ENCODE measurements at regions not wholly inside any gene's neighbourhood (a gene's known extent, or its start where the extent isn't known, plus 50 kb on each side); places are given as distances from the start of the nearest gene placed in this dataset.

DNA sequence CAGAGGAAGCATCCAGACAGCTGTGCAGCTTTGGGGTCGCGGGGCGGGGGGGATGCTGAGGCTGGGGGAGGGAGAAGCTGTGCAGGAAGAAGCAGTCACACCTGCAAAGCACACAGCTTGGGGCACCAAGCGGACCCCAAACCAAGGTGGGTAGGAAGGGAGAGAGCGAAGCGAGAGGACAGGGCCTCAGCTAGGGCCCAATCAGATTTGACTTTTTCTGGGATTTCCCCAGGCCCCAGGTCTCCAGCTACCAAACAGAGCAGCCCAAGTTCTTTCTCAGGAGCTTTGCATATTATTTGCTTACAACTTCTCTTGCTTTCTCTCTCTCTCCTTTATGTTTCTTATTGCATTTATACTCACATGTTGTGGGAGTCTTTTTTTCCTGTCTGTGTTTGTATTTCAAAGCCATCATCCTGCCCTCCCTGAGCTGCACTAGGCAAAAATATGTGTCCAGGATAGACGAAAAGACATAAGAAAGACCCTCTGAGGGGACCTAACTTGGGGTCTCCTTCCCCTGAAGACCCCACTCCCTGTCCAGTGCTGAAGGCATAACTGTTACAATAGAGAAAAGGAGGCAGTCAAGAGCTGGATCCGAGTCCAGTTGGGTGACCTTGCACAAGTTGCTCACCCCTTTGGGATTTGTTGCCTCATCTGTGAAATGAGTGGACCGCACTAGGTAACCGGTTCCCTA lies 50.6 kb upstream of the SMNDC1 start:
- DNase-seq (ENCODE audit: low read depth): no peak

DNA sequence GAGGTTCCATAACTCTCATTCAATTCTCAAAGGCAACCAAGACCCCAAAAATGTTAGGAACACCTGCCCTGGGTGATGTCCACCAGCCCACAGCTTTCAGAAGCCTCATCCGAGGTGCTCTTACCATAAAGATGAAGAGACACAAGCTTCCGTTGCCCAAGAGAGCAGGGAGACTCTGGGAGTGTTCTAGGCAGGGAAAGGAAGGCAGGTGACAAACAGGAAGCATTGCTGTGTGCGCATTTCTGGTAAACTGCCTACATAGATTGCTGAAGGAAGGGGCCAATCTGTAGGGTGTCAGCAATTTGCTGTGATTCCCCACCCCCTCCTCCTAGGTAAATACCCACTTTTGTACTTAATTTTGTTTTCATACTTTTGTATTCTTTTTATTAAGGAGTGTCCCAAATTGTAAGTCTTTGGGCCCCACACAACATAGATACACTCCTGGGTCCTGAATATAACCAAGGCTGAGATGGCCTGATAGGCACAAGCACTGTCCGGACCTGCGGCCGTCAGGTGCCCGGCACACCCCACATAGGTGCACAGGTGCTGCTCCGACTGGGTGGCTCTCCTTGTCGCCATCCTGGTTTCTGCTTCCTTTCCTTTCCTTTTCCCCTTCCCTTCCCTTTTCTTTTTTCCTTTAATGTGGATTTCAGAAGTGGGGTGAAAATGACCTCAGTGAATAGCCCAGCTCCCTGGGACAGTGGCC lies 51.4 kb upstream of the SMNDC1 start:
- no peak for DNase-seq (ENCODE audit: low read depth)

DNA sequence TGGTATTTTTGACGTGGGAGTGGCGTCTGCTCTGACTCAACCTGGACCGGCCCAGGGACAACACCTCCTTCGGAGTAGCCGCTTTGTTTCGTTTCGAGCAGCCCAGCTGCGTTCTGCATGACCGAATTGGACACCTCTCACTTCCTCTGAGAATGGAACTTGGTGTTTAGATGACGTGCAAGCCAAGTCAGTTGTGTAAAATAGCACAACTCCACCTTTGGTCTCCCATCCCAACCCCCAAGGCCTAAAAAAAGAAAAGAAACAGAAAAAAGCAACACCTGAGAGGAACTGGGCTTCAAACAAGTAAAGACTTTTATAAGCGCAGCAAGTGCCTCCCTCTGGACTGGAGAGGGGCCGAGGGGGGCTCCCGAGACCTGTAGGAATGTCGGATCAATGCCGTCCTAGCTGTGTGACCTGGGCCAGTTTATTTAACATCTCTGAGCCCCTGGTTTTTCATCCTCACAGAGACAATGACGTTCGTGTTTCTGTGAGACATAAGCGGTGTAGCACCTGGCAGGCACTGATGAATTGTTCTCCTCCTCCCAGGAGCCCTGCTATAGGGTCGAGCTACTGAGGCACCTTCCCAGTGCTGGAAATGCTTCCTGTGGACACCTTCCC lies 52.0 kb upstream of the SMNDC1 start:
- peak; percentile 71 for DNase-seq (ENCODE audit: low read depth)

DNA sequence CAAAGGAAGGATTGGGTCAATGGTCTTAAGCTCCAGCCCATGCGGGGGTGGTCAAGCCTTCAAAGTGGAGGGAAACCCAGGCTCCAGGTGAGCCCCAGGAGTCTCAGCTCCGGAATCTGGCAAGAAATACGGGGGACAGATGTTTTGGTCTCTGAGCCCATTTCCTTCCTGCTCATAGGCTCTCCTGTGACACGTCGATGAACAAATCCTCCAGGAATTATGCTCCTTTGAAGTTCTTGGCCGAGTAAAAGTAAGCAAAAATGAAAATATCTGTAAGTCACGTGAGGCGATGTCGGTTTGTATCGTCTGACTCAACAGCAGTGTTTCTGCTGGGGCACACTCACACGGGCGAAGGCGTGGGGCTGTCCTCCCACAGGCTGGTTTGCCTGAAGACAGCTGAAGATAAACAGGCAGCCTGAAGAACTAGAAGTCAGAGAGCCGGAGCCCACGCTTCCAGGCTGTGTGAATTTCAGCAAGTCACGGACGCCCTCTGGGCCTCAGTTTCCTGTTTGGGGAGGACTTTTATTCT lies 52.6 kb upstream of the SMNDC1 start:
- DNase-seq (ENCODE audit: low read depth): peak; percentile 91

DNA sequence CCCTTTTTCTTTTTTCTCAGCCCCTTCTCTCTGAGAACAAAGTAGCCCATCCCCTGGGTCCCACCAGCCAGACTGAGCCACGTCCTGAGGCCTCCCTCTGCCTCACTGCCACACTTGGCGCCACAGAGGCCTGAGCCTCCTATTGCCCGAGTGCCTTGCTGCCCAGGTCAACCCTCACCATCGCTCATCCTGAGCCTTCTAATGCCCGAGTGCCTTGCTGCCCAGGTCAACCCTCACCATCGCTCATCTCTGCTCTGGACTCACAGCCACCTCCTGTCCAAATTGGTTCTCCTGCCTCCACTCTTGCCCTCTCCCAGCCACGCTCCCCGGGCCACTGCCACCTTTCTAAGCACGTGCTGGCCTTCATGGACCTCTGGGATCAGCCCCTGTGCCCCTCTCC lies 53.2 kb upstream of the SMNDC1 start:
- DNase-seq (ENCODE audit: low read depth): no peak

DNA sequence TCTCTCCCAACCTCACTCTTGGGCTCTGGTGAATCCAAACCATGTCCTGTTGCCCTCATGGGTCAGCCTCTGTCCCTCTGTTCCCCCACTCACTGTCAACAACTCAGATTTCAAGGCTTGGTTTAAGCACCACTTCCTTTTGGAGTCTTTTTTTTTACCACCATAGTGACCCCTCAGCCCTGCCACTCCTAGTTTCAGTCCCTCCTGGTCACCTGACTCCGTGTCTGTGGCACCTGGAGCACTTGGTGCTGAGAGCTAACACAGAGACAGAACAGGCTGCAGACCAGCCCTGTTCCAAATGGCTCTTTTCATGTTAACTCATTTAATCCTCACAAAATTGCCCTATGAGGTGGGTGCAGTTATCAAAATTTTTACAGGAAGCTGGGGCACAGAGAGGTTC lies 53.6 kb upstream of the SMNDC1 start:
- DNase-seq (ENCODE audit: low read depth): no peak

DNA sequence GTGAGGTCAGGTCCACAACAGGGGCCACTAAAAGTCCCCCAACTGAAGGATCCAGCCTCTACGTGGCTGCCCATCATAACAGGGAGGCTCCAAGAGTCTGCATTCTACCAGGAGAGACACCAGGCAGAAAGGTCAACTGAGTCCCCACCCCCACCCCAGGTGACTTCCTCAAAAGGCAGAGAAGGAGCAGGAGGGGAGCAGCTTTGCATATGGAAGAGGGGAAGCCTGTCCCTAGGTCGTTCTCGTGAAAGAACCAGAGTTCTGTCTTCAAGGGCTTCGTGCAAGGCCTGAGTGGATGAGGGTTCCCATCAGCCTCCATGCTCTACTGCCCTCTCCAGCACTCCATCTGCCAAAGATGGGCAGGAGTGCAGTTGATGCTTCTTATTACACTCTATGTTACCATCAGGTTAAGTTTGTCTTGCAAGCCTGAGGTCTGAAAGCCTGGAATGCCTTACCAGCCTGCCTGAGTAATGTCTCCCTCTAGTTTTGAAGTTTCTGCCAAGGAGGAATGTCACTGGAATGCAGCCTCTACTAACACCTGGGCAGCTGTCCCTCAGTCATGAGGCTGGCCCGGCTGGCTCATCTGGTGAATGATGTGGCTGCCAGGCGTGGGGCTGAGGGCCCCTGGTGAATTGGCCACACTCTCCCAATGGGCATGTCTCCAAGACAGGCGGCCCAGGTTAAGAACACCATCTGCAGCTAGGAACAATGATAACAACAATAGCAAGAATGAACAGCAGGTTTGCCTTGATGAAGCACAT lies 54.3 kb upstream of the SMNDC1 start:
- DNase-seq (ENCODE audit: low read depth): peak; percentile 26

DNA sequence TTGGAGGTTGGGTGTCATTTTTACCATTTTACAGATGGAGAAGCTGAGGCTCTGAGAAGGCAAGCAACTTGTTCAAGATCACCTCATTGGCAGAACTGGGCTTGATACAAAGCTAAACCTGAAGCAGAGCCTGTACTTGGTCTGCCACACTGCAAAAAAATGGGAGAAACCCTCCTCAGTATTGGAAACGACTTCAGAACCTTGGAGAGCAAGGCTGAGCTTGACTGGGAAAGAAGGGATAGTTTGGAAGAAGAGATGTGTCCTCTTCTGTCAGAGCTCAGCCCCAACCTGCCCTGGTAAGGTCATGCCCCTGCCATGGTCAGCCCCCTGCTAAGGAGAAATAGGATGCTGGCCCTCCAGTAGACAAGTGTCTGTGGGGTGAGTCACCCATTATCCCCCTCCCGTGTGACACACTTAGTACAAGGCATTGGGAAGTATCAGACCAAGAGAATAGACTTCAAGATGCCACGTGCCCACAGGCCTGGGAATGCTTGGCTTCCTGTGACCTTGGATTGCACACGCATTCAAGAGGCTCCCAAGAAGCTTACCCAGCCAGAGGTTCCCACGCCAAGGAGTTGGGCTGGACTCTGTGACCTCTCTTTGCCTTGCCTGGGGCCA lies 56.2 kb upstream of the SMNDC1 start:
- DNase-seq (ENCODE audit: low read depth): peak; percentile 50

DNA sequence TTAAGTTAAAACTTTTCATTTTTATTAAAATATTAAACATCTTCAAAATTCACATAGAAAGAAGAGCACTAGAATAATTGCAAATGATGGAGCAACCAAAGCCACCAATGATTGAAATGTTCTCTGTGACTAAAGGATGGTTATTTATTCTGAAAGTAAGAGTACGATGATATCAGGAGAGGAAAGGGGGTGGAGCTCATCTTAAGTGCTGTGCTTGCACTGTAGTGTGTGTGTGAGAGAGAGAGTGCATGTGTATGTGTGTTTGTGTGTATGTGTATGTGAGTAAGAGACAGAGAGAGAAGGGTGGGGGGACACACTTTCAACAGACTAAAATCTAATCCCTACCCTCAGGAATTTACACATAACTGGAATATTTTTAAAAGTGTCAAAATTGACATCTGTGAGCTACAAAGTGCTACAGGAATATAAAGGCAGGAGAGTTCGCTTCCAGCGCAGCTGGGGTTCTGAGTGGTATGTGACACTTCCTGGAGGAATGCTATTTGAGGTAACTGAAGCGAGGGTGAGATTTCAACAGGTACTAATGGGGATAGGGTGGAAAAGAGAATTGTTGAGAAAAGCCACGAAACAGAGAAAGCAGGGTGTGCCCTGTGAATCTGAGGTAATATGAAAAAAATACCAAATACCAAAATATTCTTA lies 57.2 kb upstream of the SMNDC1 start:
- DNase-seq (ENCODE audit: low read depth): no peak

DNA sequence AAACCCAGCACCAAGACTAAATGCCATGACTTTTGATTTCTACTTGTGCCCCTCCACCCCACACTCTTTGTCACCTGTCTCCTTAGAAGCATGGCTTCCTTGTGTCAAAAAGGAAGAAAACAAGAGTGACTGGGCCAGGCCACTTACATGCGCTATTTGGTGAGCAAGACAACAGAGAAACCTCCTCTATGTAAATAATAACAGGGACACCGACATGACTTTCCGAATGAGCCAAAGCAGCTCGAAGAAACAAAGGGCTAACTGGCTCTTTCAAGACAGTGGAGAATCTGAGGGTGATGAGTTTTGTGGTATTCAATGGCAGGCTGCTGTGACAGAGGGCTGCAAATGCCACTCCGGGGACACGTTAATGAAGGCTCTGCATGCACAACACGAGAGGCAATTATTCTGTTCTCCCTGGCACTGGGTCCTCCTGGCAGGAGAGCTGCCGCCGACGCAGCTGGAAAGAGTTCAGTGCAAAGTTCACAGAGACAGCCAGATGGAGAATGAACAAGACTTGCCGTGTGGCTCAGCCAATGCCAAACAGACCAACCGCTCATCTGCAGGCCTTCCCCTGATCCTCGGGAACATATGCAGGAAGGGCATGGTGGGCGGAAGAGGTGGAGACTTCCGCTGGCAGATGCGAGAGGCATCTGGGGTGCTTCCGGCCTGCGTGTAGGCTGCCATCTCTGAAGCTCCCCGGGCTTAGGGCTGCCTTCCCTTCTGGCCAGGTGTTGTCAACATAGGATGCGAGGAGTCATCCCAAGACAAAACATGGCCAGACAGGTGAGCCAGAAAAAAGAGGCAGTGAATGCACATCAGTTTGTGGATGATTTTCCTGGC lies 59.1 kb upstream of the SMNDC1 start:
- no peak for DNase-seq (ENCODE audit: low read depth)

DNA sequence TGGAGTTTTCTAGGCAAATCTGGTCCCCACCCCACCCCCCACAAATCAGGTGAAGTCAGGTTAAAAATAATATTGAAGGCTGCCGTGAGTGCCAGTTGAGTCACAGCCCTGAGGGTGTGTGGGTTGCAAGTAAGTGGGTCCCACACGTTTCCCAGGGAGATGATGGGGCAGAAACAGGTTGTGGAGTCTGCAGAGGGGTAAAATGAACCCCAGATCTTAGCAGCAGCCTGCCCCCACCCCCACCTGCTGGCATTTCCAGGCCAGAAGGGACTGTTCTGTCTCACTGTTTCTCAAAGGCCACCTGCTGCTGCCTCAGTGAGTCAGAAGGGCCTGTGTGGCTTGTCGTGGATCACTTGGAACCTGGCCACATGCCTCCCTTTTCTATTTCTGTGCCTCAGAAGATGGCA lies 59.8 kb upstream of the SMNDC1 start:
- no peak for DNase-seq (ENCODE audit: low read depth)

DNA sequence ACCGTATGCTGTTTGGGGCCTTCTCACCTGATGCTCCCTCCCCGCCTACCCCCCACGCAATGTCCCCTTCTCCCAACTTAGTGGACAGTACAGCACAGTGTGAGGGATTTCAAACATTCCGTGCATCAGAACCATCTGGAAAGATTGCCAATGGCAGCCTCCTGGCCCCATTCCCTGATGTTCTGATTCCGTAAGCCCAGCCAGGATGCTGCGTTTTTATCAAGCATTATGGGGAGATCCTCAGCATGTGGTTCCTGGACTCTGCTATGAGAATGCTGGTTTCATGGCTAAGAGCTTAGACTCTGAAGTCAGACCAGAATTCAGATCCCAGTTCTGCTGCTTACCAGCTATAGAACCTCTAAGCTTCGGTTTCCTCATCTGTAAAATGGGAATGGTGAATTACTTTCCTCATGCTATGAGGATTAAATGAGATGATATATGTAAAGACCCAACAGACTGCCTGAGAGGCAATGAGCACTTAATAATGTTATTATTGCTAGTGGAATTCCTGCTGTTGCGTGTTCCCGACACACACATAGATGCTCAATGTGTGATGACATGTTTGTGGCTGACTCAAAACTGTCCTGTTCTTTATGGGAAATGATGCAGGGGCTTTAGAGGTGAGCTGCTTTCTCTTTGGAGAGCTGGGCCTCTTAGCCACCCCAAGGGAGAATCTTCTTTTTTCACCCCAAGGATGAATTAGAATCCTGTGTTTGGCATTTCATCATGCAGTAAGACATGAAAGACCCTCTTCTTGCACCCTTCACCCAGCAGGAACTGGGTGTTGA lies 60.8 kb upstream of the SMNDC1 start:
- DNase-seq (ENCODE audit: low read depth): no peak

DNA sequence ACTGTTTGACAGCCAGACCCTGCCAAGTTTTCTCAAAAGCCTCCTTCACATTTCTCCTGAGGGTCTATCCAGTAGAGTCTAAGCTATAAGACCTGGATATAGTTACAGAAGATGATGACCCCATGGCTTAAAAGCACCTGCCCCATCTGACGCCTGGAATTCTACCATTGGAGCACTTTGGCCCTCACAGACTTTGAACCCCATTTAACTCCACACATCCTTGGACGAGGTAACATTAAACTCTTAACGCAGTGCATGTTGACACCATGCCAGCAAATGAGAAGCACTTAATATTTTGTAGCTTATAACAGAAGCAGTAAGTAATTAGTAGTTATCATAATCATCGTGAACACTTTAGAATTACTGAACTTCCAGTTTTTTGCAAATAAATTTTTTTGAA lies 61.9 kb upstream of the SMNDC1 start:
- no peak for DNase-seq (ENCODE audit: low read depth)

DNA sequence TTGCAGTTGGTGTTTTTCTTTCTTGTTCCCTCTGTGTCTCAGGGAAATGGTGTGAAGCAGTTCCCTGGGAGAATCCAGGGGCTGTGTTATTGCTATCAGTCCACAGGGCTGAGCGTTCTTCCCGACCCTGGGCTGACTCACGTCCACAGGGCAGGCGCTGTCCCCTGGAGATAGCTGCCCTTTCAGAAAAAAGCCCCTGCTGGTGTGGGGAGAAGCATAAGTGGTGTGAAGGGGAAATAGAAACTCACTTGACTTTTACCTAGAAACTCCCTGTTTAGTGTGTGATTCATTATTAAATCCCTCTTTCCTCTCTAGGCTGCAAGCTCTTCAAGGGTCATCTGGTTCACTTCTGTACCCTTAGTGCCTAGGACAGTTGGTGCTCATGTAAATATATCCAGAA lies 63.3 kb upstream of the SMNDC1 start:
- peak; percentile 29 for DNase-seq (ENCODE audit: low read depth)

DNA sequence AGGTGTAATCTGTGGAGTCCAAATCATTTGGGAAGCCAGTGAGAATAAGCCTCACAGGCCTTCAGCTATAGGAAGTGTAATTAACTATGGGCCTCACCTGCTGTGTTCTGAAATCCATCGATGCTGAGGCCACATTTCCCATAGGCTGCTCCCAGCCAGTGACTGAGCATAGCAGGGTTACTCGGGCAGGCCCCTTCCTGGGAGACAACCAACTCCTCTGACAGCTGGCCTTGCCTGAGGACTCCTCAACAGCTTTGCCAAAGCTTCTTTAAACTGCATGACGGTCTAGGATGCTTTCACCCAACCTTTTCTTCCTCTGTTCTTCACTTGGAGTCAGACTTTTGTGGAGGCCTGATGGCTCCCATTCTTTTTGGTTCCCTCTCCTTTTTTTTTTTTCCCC lies 63.8 kb upstream of the SMNDC1 start:
- DNase-seq (ENCODE audit: low read depth): no peak

DNA sequence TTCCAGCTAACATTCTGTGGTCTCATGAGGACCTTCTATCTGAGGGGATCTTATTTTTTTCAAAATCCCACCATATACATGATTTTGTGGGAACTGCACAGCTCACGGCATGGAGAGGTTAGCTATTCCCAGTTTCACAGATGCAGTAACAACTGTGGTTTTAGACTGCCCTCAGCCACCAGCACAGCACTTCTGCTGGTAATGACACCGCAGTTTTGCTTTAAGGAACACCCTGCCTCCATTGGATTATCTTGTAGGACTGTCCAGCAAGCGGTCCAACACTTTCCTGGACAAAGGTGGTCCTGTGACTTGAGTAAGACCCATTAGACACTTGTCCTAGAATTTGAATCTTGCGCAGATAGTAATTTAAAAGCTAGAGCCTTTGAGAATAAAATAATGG lies 65.3 kb upstream of the SMNDC1 start:
- DNase-seq (ENCODE audit: low read depth): no peak

DNA sequence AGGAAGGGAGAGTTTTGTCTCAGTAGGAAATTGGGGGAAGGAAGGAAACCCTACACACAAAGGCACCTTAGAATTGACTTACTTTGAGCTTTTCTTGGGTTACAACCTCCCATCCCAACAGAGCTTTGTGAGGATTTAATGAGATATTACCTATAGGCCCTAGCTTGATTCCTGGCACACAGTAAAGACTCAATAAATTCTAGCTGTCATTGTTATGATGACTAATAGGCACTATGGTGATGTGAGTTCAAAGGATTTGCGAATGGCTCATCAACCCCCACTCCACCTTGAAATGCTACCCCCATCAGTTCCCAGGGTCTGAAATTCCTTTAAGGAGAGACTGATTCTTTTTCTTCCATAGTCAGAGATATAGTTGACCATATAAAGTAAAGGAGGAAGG lies 67.9 kb upstream of the SMNDC1 start:
- DNase-seq (ENCODE audit: low read depth): peak; percentile 30

DNA sequence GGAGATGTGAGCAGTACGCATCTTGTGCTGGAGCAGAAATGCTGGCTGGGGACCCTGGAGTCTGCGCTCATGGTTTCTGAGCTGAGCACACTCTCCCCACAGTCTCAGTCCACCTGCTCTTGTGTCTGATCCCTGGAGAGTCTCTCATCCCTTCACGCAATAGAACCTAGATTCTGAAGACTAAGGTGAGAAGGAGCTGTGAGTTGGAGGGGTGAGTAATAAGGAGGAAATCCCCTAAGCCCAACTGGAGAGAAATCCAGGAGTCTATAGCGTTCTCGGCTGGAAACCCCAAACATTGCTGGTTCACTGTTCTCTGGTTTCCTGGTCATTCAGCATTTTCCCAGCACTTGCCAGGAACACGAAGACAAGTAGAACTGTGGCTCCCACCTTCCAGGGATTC lies 68.3 kb upstream of the SMNDC1 start:
- no peak for DNase-seq (ENCODE audit: low read depth)

DNA sequence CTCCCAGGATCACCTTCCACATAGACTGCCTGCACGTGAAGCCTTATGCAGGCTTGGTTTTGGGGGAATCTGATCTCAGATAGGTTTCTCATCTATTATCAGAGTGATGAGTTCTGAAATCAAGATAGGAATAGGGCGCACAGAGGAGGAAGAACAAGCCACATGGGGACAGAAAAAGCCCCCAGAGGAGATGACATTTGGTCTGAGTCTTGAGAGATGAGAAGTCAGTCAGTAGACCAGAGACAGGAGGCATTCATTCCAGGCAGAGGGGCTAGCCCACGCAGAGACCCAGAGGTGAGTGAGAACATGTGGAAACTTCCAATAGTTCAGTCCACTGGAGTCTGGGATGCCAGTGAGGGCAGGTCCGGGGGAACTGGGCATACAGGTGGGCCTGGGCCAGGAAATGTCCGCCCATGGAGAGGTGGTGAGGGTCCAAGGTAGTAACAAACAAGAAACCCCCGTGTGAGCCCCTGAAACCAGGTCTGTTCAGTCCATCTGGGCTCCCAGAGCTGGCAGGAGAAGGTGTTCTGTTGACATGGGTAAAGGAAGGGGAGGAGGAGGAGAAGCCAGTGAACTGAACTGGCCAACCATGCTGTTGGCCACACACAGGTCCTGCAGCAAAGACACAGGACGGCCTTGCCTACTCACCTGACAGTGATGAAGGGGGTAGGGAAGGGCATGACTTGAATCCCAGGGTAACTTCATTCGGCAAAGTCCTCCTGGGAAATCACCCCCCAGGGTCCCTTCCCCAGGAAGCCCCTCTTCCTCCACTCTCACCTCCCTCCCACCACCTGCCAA lies 69.3 kb upstream of the SMNDC1 start:
- no peak for DNase-seq (ENCODE audit: low read depth)
